ENCODE measurements at regions not wholly inside any gene's neighbourhood (a gene's known extent, or its start where the extent isn't known, plus 50 kb on each side); places are given as distances from the start of the nearest gene placed in this dataset.
"Not testable (repeated sequence)": the region's sequence is repeated elsewhere in the genome, so short reads cannot be mapped to it uniquely, and the experiment has no call there.

DNA sequence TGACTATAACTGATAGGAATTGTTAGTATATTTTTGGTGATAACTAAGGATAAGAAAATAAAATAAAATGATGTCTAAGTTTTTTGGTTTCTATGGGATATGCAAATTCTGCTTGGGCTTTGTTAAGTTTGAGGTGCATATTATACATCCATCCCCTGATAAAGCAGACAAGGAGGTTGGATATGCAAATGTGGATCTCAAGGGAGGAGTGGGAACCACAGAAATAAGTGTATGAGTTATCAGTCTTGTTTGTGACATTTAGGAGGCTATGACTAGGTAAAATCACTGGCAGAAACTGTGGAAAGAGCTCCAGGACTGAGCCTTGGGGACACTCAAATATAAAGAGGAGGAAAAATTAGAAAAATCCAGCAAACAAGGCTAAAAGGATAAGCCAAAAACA, 719.4 kb downstream of the RERGL start:
- no peak for DNase-seq (ENCODE audit: low read depth in 4 of 4, low spot score in 3 of 4)

DNA sequence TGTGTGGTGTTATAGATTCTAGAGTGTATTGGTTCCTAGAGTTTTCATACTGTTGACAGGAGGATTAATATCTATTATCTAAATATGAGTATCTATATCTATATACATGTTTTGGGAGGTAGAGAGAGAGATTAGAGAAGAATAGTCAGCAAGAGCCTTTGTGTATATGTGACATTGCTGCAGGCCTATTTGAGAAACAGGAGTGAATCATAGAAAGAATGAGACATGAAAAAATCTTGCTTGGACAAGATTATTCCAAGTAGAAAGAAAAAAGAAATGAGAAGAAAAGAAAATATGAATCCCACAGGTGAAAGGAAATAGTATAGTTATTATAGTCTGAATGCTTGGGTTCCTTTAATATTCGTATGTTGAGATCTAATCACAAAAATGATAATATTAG, 720.4 kb downstream of the RERGL start:
- no peak for DNase-seq (ENCODE audit: low read depth in 4 of 4, low spot score in 3 of 4)

DNA sequence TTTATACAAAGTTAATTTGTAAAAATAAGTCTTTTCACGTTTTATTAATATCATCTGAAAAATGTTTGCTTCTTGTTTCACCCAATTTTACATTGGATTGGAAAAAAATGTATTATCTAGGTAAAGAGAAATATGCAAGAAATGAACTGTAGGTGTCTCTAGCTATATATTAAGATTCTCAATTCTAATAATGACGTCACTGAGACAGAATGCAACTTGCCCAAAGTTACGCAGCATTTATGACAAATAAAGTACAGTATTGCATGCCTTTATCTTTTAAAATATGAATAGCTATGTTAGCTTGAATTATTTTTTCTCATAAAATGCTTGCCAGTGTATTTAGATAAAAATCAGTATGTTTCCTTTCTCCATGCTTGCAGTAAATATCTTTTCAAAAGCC, 728.8 kb downstream of the RERGL start:
- no peak for DNase-seq (ENCODE audit: low read depth in 4 of 4, low spot score in 3 of 4)

DNA sequence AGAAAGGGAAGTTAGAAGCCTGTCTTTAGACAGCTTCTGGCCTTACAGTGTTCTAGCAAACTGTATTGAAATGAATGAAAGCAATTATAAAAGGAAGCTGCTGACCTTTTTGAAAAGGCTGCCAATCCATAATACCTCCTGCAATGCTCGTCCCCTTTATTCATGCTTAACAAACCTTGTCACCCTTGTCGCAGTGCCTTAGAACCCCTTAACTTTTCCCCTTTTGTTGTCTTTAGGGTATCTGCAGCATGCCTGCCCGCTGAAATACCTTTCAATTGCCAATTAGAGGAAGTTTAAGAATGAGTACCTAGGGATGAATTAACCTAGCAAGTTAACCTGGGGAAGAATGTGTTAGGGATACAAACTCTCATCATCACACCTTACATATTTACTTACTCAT, 731.2 kb downstream of the RERGL start:
- DNase-seq (ENCODE audit: low read depth in 4 of 4, low spot score in 3 of 4) = no peak

DNA sequence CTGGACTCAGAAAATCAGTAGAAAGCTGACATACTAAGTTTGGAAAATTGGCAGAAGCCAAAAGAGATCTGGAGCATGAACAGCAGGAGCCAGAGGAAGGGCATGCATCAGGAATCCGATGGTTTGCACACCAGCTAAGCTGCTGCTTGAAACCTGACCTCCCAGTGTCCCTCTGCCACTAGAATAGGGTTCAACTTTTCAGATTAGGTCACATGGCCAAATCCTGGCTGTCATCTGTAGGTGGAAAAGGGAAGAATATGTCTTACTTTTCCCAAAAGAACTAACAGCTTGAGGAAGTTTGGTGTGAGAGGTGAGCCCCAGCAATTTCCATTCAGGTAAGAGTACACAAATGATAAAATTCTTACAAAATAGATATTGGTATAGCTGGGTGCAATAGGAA, 732.6 kb downstream of the RERGL start:
- no peak for DNase-seq (ENCODE audit: low read depth in 4 of 4, low spot score in 3 of 4)

DNA sequence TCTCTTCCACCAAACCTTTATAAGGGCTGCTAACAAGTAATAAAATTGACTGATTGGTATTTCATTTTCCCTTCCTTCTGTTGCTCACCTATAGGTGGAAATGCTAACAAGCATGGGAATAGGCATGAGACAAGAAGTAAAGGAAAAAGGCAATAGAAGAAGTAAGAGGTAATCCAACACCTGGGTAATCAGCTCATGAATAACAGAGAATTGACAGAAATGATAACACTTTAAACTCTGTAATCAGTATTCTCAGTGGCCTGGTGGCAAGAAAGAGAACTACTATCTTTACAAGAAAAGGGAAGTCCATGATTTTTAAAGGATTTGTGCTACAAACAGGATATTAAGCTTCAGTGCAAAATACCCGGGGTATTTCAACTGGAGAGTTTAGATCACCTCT, 737.8 kb downstream of the RERGL start:
- no peak for DNase-seq (ENCODE audit: low read depth in 4 of 4, low spot score in 3 of 4)

DNA sequence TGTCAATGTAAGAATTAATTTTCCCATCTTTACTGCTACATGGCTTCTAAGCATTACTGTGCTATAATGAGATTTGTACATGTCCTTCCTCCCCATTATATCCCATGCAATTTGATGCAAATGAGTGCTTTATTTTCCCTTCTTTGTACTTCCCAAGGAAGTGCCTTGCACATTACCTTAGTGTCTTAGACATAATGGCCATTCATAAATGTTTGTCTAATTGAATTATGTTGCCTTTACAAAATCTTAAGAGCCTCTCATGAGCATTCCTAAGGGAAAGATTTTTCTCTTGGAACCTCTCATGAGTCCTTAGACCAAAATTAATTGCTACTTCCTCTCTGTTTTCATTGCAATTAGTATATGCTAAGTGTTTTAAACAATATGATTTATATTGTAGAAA, 741.7 kb downstream of the RERGL start:
- DNase-seq (ENCODE audit: low read depth in 4 of 4, low spot score in 3 of 4) = no peak

DNA sequence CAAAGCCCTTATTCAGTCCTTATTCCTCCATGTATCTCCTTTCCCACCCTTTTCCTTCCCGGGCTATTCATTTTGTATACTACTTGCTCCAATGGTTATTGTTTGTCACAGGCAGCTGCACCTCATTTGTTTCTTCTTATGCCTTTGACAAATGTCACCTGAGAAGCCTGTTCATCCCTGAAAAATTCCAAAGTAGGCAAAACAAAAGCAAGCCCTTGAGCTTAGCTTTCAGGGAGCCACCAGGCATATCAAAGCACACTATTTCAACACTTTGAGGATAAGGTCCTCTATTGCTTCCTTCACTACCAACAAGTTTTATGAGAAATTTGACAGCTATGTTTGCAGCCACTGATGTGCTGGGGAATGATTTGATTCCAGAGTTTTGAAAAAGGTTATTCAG, 738.7 kb upstream of the LMO3 start:
- no peak for DNase-seq (ENCODE audit: low read depth in 4 of 4, low spot score in 3 of 4)

DNA sequence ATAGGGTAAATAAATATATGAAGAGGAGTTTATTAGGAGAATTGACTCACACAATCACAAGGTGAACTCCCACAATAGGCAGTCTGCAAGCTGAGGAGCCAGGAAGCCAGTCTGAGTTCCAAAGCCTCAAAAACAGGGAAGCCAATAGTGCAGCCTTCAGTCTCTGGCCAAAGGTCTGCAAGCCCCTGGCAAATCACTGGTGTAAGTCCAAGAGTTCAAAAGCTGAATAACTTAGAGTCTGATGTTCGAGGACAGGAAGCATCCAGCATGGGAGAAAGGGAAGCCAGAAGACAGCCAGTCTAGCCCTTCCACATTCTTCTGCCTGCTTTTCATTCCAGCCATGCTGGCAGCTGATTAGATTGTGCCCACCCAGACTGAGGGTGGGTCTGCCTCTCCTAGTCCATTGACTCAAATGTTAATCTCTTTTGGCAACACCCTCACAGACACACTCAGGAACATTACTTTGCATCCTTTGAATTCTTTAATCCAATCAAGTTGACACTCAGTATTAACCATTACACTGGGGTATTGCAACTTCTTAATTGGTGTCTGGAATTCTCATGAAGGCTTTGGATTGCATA, 736.5 kb upstream of the LMO3 start:
- no peak for DNase-seq (ENCODE audit: low read depth in 4 of 4, low spot score in 3 of 4)

DNA sequence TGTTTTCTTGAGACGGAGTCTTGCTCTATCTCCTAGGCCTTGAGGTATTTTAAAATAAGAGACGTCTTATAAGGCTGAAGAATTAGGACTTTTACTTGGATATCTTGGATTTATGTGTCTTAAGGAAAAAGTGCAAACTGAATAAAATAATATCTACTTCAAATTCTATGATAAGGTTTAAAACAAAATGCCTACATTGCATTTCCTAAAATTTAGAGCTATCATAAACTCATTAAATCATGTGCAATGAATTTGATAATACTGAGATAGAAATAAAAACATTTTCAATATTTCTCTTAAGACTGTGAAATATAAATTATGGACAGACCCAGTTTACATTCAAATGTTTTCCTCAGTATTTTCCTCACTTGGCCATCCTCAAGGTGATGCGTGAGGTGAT, 729.5 kb upstream of the LMO3 start:
- DNase-seq (ENCODE audit: low read depth in 4 of 4, low spot score in 3 of 4) = no peak

DNA sequence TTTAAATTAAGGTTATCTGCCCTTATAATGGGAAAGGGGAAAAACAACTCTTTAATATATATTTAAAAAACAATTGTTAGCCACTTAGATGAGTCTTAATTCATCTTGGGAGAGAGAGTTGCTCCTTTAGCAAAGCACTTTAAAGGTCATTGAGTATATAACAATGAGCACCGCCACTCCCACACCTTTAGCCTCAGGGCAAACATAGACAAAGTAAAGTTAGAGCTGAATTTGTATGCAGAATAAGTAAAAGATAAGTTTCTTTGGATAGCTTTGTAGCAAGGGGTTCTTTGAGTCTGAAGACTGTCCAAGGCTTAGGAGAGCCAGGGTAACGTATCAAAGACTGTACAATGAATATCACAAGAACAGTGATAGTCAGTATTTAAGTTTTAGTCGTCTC, 728.8 kb upstream of the LMO3 start:
- DNase-seq (ENCODE audit: low read depth in 4 of 4, low spot score in 3 of 4) = no peak

DNA sequence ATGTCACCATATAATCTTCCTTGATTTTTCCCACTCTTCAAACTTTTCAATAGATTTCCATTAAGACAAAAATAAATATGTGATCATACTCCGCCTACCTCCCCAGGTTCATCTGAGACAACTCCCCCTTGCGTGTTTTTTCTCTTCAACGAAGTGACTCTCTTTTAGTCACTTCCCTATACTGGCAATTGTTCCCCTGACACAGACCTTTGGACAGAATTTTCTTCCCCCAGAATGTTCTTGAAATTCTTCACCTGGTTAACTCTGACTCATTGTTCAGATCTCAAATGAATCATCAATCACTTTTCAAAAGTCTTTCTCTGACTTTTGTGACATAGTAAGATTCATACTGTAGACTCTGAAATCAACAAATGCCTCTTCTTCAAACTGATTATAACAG, 727.3 kb upstream of the LMO3 start:
- DNase-seq (ENCODE audit: low read depth in 4 of 4, low spot score in 3 of 4) = no peak

DNA sequence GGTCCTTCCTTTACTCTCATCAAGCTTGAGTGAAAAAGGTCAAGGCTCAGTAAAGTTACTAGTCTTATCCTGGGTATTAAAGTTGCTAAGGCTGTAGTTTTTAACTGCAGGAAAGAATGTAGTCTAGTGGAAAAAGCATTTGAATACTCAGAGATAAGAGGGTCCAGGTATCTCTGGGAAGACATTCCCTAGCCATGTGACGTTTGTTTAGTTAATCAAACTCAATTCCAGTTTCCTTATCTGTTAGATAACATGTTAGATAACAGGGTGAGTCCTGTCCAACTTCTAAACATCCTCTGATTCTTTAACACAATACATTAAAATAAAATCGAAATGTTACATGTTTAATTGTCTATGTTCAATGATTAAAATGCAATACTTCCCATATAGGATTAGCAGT, 720.7 kb upstream of the LMO3 start:
- DNase-seq (ENCODE audit: low read depth in 4 of 4, low spot score in 3 of 4) = no peak

DNA sequence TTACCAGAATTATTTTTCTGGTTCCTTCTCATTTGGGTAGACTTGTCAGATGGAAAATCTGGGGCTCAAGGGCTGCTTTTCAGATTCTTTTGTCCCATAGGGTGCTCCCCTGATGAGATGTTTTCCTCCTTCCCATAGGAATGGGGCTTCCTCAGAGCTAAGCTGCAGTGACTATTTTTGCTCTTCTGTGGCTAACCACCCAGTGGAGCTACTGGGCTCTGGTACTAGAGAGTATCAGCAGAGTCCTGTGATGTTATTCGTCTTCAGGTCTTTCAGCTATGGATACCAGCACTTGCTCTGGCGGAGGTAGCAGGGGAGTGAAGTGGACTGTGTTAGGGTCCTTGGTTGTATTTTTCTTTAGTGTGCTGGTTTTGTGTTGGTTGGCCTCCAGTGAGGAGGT, 716.1 kb upstream of the LMO3 start:
- no peak for DNase-seq (ENCODE audit: low read depth in 4 of 4, low spot score in 3 of 4)

DNA sequence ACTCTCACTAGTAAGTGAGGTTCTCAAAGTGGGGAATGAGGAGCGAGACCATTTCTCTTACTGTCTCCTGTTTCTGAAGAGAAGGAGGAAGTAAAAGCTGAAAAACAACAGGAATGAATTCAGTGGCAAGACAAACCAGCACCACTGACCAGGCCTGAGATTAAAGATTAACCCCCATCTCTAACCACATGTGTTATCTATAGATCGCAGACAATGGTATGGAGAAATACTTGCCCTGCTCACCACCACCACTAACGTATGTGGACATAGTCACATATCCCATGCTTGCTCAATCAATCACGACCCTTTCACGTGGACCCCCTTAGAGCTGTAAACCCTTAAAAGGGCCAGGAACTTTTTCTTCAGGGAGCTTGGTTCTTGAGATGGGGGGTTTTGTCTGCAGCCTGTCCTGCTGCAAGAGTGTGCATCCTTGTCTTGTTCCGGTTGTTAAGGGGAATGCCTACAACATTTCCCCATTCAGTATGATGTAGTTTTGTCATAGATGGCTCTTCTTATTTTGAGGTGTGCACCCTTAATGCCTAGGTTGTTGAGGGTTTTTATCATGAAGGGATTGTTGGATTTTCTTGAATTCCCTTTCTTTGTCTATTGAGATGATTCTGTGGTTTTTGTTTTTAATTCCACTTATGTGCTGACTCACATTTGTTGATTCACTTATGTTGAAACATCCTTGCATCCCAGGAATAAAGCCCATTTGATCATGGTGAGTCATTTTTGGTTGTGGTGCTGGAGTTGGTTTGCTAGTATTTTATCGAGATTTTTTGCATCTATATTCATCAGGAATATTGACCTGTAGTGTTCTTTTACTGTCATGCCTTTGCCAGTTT, 698.8 kb upstream of the LMO3 start:
- DNase-seq (ENCODE audit: low read depth in 4 of 4, low spot score in 3 of 4) = no peak

DNA sequence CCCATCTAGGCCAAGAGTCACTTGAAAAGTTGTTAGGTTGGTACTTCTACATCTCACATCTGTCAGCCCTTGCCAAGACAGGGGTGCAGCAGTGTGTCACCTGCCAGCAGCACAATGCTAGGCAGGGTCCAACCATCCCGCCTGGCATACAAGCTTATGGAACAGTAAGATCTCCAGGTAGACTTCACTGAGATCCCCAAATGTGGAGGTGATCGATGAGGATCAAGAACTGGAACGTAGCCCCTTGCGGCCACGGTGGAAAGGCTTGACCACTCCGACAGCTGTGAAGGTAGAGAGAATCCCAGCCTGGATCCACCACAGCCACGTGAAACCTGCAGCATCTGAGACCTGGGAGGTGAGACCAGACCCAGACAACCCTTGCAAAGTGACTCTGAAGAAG, 696.0 kb upstream of the LMO3 start:
- no peak for DNase-seq (ENCODE audit: low read depth in 4 of 4, low spot score in 3 of 4)

DNA sequence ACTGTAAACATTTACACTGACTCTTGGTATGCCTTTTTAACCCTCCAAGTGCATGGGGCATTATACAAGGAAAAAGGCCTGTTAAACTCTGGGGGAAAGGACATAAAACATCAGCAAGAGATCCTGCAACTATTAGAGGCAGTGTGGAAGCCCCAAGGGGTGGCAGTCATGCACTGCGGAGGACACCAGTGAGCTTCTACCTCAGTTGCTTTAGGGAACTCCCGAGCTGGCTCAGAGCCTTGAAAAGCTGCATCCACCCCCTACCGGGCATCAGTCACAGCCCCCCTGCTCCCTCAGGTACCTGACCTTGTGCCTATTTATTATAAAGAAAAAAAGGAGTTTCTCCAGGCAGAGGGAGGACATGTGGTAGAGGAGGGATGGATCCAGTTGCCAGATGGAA, 695.6 kb upstream of the LMO3 start:
- no peak for DNase-seq (ENCODE audit: low read depth in 4 of 4, low spot score in 3 of 4)

DNA sequence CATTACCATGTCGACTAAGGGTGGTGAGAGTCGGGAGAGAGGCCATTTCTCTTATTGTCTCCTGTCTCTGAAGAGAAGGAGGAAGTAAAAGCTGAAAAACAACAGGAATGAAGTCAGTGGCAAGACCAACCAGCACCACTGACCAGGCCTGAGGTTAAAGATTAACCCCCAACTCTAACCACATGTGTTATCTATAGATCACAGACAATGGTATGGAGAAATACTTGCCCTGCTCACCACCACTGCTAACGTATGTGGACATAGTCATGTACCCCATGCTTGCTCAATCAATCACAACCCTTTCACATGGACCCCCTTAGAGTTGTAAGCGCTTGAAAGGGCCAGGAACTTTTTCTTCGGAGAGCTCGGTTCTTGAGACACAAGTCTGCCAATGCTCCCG, 690.9 kb upstream of the LMO3 start:
- no peak for DNase-seq (ENCODE audit: low read depth in 4 of 4, low spot score in 3 of 4)

DNA sequence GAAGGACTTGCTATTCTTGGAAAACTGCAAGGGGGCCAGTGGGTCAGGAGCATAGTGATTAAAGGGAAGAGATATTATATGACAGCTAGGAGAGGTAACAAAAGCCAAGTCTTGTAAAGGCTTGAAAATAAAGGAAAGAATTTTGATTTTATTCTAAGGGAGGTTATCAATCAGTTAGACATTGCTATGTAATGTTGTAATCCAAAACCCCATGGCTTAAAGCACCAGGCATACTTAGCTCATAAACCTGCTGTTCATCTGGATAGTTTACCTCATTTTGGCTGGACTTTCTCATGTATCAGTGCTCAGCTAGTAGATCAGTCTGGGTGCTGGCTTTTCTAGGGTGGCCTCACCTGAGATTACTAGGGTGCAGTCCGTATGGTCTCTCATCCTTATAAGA, 680.9 kb upstream of the LMO3 start:
- DNase-seq (ENCODE audit: low read depth in 4 of 4, low spot score in 3 of 4) = no peak

DNA sequence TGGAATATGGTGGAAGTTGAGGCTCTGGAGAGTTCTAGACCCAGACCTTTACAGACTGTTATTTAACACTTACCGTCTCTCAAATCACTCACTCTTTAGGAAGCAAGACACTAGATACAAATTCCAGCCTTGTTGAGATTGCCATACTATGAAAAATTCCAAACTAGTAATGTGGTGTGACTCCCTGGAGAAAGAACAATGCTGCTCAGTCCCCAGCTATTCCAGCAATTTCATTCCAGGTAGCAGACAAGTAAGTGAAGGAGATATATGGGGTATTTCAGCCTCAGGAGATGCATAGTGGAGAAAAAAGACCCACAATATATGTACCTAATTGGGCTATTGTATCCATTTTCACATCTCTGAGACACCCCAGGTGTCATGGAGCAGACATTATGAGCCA, 678.9 kb upstream of the LMO3 start:
- DNase-seq (ENCODE audit: low read depth in 4 of 4, low spot score in 3 of 4) = no peak

DNA sequence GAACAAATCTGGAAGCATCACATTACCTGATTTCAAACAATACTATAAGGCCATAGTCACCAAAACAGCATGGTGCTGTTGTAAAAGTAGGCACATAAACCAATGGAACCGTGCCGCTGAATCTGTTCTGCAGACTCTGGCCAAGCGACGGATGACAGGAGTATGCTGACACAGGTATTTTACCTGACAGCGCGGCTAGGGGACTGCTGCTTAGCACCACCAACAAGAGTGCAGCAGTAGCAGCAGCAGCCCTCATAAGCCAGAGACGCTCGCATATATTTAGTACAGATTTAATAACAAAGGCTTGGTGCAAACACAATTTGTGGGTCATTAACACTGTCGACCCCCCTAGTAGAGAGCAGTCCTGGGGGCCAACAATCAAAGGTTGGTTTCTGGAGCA, 677.6 kb upstream of the LMO3 start:
- no peak for DNase-seq (ENCODE audit: low read depth in 4 of 4, low spot score in 3 of 4)

DNA sequence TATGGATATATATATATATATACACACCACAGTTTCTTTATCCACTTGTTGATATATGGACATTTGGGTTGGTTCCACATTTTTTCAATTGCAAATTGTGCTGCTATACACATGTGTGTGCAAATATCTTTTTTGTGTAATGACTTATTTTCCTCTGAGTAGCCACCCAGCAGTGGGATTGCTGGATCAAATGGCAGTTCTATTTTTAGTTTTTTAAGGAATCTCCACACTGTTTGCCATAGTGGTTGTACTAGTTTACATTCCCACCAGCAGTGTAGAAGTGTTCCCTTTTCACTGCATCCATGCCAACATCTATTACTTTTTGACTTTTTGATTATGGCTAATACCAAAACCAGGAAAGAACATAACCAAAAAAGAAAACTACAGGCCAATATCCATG, 676.2 kb upstream of the LMO3 start:
- not testable (repeated sequence) for DNase-seq (ENCODE audit: low read depth in 4 of 4, low spot score in 3 of 4)

DNA sequence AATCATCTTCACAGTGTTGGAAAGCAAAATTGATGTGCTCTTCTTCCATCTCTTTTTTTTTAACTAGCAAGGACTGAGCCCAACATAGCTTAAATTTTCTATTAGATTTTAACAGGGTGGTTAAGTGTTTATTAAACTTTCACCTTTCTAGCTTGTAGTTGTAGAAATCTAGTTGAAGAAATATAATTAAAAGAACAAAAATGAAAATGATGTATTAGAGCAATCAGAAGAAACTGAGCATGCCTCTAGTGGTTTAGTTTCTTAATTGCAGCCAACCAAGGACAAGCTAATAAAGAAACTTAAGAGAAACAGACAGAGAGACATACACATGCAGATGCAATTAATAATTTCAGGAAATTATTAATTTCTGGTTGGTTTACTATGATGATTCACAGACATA, 673.0 kb upstream of the LMO3 start:
- DNase-seq (ENCODE audit: low read depth in 4 of 4, low spot score in 3 of 4) = no peak

Measured in right renal pelvis (tissue), 4 donors.